OCI-LY1 (cell line): ENCODE measurements at regions not wholly inside any gene's neighbourhood (a gene's known extent, or its start where the extent isn't known, plus 50 kb on each side); places are given as distances from the start of the nearest gene placed in this dataset.

Experiments used
- CTCF ChIP-seq: fragments of 200-600 bp; sonication (generic), shearing (Covaris generic); IDR thresholded peaks from 2 replicates; pipeline ENCODE4 v1.5.1; 2017; ENCODE audit warnings: mild to moderate bottlenecking, antibody characterized with exemption, low read length, moderate library complexity, mixed read lengths
- EZH2 ChIP-seq: fragments of 200-600 bp; sonication (generic), shearing (Covaris generic); IDR thresholded peaks from 2 replicates; pipeline ENCODE4 v1.8.0; 2017; ENCODE audit warnings: borderline replicate concordance, mixed run types, mild to moderate bottlenecking, antibody characterized with exemption, low read length, moderate library complexity, mixed read lengths

- TF ChIP-seq CTCF: no peak
- no peak for TF ChIP-seq EZH2
Measured at GRCh38 chr12:92489781-92490180, 213.0 kb upstream of the PLEKHG7 start.
